Activated B cell treated with CpG ODN at 0.5 μM for 24 hours (primary cell): ENCODE measurements at regions not wholly inside any gene's neighbourhood (a gene's known extent, or its start where the extent isn't known, plus 50 kb on each side); places are given as distances from the start of the nearest gene placed in this dataset.
"Not testable (repeated sequence)": the region's sequence is repeated elsewhere in the genome, so short reads cannot be mapped to it uniquely, and the experiment has no call there.

Experiments
- ATAC-seq: fragments of 200-7000 bp; cut with Tn5 transposase; one replicate; pipeline ENCODE4 v1.10.0; 2021; ENCODE audit warnings: low read depth, mild to moderate bottlenecking, moderate library complexity
- CTCF ChIA-PET: fragments of 350-600 bp; sonication (Branson Sonifier 250); formaldehyde crosslinking; loops from one replicate; lab custom pipeline; 2021; ENCODE audit warnings: antibody characterized with exemption; lab: Charles Lee
- POLR2A ChIA-PET: fragments of 350-600 bp; sonication (Branson Sonifier 250); formaldehyde crosslinking; loops from one replicate; lab custom pipeline; 2021; ENCODE audit warnings: antibody characterized with exemption; lab: Charles Lee
- DNase-seq: peaks from one replicate; pipeline ENCODE4 v3.0.0; 2022
- H3K27ac Mint-ChIP-seq: one replicate; pipeline ENCODE4 v1.8.0; 2020; ENCODE audit warnings: mixed read lengths
- H3K27me3 Mint-ChIP-seq: one replicate; pipeline ENCODE4 v1.8.0; 2021; ENCODE audit warnings: mixed read lengths
- H3K36me3 Mint-ChIP-seq: one replicate; pipeline ENCODE4 v1.8.0; 2021; ENCODE audit warnings: low read depth, mixed read lengths
- H3K4me1 Mint-ChIP-seq: one replicate; pipeline ENCODE4 v1.8.0; 2021; ENCODE audit warnings: mixed read lengths
- H3K4me3 Mint-ChIP-seq: one replicate; pipeline ENCODE4 v1.8.0; 2020; ENCODE audit warnings: mild to moderate bottlenecking, mixed read lengths
- H3K9me3 Mint-ChIP-seq: one replicate; pipeline ENCODE4 v1.8.0; 2020; ENCODE audit warnings: mixed read lengths
- intact Hi-C: fragments of 100-400 bp; cut with micrococcal nuclease; formaldehyde crosslinking; loops from one replicate; pipeline ENCODE4 v1.15.1; 2024
- TF ChIP-seq, protein P1 (sequence below): fragments of 200-600 bp; IDR thresholded peaks from one replicate; pipeline ENCODE4 v1.8.0; 2022; ENCODE audit warnings: antibody characterized with exemption, mild to moderate bottlenecking

GRCh38 chr11:67732045-67732787 is 57.8 kb upstream of the ALDH3B2 start:
- intact Hi-C loops = no loop called here
- H3K27me3 Mint-ChIP-seq = peaks cover 19% of the 10 kb centered on the region
- POLR2A ChIA-PET = no interaction called here
- H3K27ac Mint-ChIP-seq = no peak overlapping the region
- TF ChIP-seq, protein P1, sequence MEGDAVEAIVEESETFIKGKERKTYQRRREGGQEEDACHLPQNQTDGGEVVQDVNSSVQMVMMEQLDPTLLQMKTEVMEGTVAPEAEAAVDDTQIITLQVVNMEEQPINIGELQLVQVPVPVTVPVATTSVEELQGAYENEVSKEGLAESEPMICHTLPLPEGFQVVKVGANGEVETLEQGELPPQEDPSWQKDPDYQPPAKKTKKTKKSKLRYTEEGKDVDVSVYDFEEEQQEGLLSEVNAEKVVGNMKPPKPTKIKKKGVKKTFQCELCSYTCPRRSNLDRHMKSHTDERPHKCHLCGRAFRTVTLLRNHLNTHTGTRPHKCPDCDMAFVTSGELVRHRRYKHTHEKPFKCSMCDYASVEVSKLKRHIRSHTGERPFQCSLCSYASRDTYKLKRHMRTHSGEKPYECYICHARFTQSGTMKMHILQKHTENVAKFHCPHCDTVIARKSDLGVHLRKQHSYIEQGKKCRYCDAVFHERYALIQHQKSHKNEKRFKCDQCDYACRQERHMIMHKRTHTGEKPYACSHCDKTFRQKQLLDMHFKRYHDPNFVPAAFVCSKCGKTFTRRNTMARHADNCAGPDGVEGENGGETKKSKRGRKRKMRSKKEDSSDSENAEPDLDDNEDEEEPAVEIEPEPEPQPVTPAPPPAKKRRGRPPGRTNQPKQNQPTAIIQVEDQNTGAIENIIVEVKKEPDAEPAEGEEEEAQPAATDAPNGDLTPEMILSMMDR = no peak
- H3K4me3 Mint-ChIP-seq = peak overlapping the region; percentile 33
- DNase-seq = no peak
- ATAC-seq = peak; percentile 50
- H3K9me3 Mint-ChIP-seq = no peaks in the 10 kb centered on the region
- CTCF ChIA-PET = no interaction called here
- no peaks in the 10 kb centered on the region for H3K36me3 Mint-ChIP-seq
- peaks cover 15% of the 10 kb centered on the region for H3K4me1 Mint-ChIP-seq

GRCh38 chr11:67731583-67731982 is 57.2 kb upstream of the ALDH3B2 start:
- intact Hi-C loops = no loop called here
- ChIA-PET POLR2A (no interaction called here), CTCF (no interaction called here)
- H3K27me3 Mint-ChIP-seq = peaks cover 19% of the 10 kb centered on the region
- TF ChIP-seq, protein P1 = no peak
- H3K4me3 Mint-ChIP-seq = peak overlapping the region; percentile 41
- H3K36me3 Mint-ChIP-seq = no peaks in the 10 kb centered on the region
- H3K9me3 Mint-ChIP-seq = no peaks in the 10 kb centered on the region
- ATAC-seq (no peak), DNase-seq (no peak)
- H3K4me1 Mint-ChIP-seq = peaks cover 18% of the 10 kb centered on the region
- no peak overlapping the region for H3K27ac Mint-ChIP-seq

DNA sequence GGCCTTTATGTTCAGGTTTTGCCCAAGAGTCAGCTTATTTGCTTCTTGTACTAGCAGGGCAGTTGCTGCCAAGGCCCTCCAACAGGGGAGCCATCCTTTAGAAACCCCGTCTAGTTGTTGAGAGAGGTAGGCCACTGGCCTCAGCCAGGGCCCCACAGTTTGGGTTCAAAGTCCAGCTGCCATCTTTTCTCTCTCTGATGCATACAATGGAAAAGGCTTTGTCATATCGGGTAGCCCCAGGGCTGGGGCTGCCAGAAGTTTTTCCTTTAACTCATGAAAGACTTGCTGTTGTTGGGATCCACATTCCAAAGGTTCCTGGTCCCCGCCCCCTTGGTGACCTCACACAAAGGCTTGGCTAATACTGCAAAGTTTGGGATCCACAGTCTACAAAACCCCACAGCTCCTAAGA is 53.7 kb upstream of the ALDH3B2 start:
- CTCF ChIA-PET, H3K4me3 Mint-ChIP-seq, DNase-seq, intact Hi-C loops, POLR2A ChIA-PET, H3K9me3 Mint-ChIP-seq, H3K27ac Mint-ChIP-seq, H3K36me3 Mint-ChIP-seq, ATAC-seq: not testable (repeated sequence)
- peaks cover 14% of the 10 kb centered on the region for H3K27me3 Mint-ChIP-seq
- H3K4me1 Mint-ChIP-seq = peaks cover 18% of the 10 kb centered on the region

DNA sequence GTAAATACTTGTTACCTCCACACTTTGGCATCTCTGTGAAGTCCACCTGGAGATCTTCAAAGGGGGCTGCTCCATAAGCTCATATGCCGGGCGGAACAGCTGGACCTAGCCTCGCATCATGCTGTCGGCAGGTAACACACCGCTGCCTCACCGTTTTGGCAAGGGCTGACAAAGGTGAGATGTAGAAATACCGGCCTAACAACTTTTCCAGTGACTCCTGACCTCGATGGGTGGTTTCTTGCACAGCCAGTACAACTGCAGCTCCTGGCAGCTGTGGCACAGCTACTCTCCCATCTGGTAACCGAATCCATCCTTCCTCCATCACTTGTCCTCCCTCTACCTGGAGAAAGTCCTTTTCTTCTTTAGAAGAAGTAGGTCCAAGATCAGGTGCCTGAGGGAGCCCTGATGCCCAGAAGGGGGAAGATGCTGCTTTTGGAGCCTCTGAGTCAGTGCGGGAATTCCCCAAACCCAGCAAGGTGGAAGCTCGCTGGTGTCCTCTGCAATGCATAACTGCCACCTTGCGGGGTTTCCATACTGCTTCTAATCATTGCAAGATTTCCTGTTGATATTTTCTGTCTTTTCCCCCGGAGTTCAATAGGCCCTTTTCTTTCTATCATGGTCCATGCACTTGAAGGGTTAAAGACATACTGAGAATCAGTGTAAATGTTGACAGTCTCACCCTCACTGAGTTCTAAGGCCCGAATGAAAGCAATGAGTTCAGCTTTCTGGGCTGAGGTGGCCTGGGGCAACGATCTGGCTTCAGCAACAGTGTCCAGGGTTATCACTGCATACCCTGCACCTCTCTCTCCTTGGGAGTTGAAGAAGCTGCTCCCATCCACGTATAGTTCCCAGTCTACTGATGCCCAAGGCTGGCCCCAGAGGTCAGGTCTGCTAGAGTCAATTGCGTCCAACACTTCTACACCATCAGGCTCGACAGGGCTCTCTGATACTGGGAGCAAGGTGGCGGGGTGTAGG is 52.9 kb upstream of the ALDH3B2 start:
- CTCF ChIA-PET, intact Hi-C loops, ATAC-seq: not testable (repeated sequence)

More for the DNA sequence above, 52.9 kb upstream of the ALDH3B2 start:
- POLR2A ChIA-PET, H3K9me3 Mint-ChIP-seq, H3K36me3 Mint-ChIP-seq, DNase-seq, H3K27ac Mint-ChIP-seq, H3K4me3 Mint-ChIP-seq: not testable (repeated sequence)
- H3K27me3 Mint-ChIP-seq = peaks cover 15% of the 10 kb centered on the region
- H3K4me1 Mint-ChIP-seq = peaks cover 16% of the 10 kb centered on the region
